Cardiac muscle cell (in vitro differentiated cells and primary cell): ENCODE measurements at regions not wholly inside any gene's neighbourhood (a gene's known extent, or its start where the extent isn't known, plus 50 kb on each side); places are given as distances from the start of the nearest gene placed in this dataset.

Experiments used
- DNase-seq, 2 donors: peaks; one replicate each; pipeline versions ENCODE4 v3.0.0 to v3.0.0-alpha.2; 2010 to 2017; ENCODE audit warnings: low read depth in 1 of 2, low spot score in 1 of 2
- H3K27ac ChIP-seq: fragments of 200-600 bp; sonication (generic); 2 replicates; pipeline ENCODE4 v1.5.1; 2016
- H3K27me3 ChIP-seq: fragments of 200-600 bp; sonication (generic); 2 replicates; pipeline ENCODE4 v1.6.0; 2016; ENCODE audit warnings: control low read depth
- H3K36me3 ChIP-seq: fragments of 200-600 bp; sonication (generic); 2 replicates; pipeline ENCODE4 v1.5.1; 2016; ENCODE audit warnings: control low read depth
- H3K4me1 ChIP-seq: fragments of 200-600 bp; sonication (generic); 2 replicates; pipeline ENCODE4 v1.8.1; 2017; ENCODE audit warnings: low read depth, mild to moderate bottlenecking, mixed run types
- H3K4me3 ChIP-seq: fragments of 200-600 bp; sonication (generic); 2 replicates; pipeline ENCODE4 v1.5.1; 2016; ENCODE audit warnings: mild to moderate bottlenecking
- H3K9me3 ChIP-seq: fragments of 200-600 bp; sonication (generic); 2 replicates; pipeline ENCODE4 v1.5.1; 2017; ENCODE audit warnings: low read depth, mild to moderate bottlenecking, control low read depth
- TF ChIP-seq, protein P1 (sequence below): IDR thresholded peaks from 2 replicates; pipeline ENCODE4 v1.5.1; 2012; ENCODE audit warnings: low read depth, mild to moderate bottlenecking, low read length

DNA sequence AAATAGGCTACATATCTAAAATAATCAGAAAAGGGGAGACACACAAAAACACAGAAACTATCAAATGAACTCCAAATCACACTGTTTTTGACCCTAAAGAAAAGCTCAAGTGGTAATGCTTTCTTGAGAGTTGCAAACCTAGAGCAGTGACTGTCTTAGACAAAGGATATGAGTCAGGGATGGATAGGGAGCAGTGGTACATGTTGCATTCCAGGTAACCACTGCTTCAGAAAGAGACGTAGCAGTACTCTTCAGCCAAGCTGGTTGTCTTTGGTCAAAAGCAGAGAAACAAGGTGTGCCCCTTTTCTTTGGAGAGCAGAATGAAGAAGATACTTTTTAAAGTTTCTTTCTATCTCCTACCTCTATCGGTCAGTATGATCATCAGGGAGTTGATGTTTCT, 1003.6 kb downstream of the CDH9 start:
- no peak overlapping the region for H3K4me3 ChIP-seq
- no peaks in the 10 kb centered on the region for H3K27me3 ChIP-seq
- no peak overlapping the region for H3K27ac ChIP-seq
- H3K9me3 ChIP-seq, result no peaks in the 10 kb centered on the region
- TF ChIP-seq, protein P1, sequence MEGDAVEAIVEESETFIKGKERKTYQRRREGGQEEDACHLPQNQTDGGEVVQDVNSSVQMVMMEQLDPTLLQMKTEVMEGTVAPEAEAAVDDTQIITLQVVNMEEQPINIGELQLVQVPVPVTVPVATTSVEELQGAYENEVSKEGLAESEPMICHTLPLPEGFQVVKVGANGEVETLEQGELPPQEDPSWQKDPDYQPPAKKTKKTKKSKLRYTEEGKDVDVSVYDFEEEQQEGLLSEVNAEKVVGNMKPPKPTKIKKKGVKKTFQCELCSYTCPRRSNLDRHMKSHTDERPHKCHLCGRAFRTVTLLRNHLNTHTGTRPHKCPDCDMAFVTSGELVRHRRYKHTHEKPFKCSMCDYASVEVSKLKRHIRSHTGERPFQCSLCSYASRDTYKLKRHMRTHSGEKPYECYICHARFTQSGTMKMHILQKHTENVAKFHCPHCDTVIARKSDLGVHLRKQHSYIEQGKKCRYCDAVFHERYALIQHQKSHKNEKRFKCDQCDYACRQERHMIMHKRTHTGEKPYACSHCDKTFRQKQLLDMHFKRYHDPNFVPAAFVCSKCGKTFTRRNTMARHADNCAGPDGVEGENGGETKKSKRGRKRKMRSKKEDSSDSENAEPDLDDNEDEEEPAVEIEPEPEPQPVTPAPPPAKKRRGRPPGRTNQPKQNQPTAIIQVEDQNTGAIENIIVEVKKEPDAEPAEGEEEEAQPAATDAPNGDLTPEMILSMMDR, result no peak
- no peaks in the 10 kb centered on the region for H3K4me1 ChIP-seq
- H3K36me3 ChIP-seq, result no peaks in the 10 kb centered on the region
- DNase-seq, result no peak

DNA sequence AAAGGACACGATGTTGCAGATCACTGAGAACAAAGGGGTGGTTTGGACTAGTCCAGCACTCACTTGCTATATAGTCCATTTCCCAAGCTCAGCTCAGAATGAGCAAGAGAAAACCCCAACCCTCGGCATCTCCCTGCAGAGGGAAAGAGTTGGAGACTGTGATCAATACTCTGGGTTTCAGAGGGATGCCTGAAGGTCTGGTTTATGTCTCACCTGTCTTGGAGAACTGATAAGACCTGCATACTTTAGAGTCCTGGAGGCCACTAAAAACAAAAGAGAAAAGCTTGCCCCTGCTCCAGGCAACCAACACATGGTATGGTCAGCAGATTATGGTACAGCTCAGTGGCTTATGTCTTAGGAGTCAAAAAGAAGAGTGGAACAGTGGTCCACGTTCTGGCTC, 1006.9 kb downstream of the CDH9 start:
- H3K4me3 ChIP-seq, result no peak overlapping the region
- no peaks in the 10 kb centered on the region for H3K4me1 ChIP-seq
- H3K36me3 ChIP-seq, result no peaks in the 10 kb centered on the region
- no peaks in the 10 kb centered on the region for H3K27me3 ChIP-seq
- H3K9me3 ChIP-seq, result no peaks in the 10 kb centered on the region
- TF ChIP-seq, protein P1, result no peak
- peak in 1 of 2 donors; percentile 32 for DNase-seq
- no peak overlapping the region for H3K27ac ChIP-seq

DNA sequence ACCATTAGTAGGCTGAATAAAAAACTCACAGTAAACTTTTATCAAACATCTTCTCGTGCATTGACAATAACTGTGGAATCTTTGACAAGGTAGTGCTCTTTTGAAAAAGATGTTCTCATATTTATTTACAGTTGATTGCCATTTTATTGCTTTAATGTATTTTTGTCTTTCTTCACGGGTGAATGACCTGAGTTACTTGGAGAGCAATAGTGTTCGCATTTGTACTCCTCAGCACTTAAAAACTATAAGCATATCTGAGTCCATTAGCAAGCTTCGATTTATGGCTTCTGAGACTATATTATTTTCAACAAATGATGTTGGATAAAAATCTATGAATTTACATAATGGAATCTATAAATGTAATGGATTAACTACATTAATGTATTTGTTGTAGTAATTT, 1012.3 kb downstream of the CDH9 start:
- TF ChIP-seq, protein P1, result no peak
- H3K4me3 ChIP-seq, result no peak overlapping the region
- H3K27ac ChIP-seq, result no peak overlapping the region
- H3K36me3 ChIP-seq, result no peaks in the 10 kb centered on the region
- DNase-seq, result no peak
- H3K27me3 ChIP-seq, result no peaks in the 10 kb centered on the region
- no peaks in the 10 kb centered on the region for H3K4me1 ChIP-seq
- H3K9me3 ChIP-seq, result no peaks in the 10 kb centered on the region

DNA sequence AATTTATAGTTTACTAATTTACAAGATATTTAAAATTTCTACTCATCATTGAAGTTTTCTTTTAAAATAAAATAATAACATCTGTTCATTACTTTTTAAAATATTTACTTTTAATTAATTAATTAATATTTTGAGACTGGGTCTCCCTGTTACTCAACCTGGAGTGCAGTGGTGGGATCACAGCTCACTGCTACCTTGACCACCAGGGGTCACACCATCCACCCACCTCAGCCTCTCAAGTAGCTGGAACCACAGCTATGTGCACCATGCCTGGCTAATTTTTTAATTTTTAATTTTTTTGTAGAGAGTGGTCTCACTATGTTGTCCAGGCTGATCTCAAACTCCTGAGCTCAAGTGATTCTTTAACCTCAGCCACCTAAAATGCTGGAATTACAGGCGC, 1013.6 kb downstream of the CDH9 start:
- Histone ChIP-seq H3K27me3 (no peaks in the 10 kb centered on the region), H3K4me3 (no peak overlapping the region), H3K27ac (no peak overlapping the region), H3K4me1 (no peaks in the 10 kb centered on the region), H3K36me3 (no peaks in the 10 kb centered on the region), H3K9me3 (no peaks in the 10 kb centered on the region)
- TF ChIP-seq, protein P1, result no peak
- DNase-seq, result peak in 1 of 2 donors; percentile 28

DNA sequence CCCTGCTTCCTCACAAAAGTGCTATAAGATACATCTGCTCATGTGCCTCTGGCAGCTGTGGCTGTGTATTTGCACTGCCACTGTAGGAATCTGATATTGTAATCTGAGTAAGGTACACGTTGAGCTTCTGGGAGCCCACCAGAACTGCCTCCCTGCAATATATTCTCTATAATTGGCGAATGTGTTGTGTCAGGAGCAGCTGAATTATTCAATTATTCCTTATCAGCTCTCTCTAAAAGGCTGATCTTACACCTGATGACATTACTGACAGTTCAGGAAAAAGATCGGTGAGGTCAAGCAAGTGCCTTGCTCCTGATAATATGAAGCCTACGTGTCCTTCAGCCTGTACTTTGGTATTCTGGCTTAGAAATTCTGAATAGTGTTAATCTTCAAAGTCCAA, 1015.0 kb downstream of the CDH9 start:
- Histone ChIP-seq H3K4me1 (no peaks in the 10 kb centered on the region), H3K36me3 (no peaks in the 10 kb centered on the region), H3K4me3 (no peak overlapping the region), H3K27me3 (no peaks in the 10 kb centered on the region), H3K9me3 (no peaks in the 10 kb centered on the region), H3K27ac (no peak overlapping the region)
- peak in 1 of 2 donors; percentile 4 for DNase-seq
- TF ChIP-seq, protein P1, result no peak

DNA sequence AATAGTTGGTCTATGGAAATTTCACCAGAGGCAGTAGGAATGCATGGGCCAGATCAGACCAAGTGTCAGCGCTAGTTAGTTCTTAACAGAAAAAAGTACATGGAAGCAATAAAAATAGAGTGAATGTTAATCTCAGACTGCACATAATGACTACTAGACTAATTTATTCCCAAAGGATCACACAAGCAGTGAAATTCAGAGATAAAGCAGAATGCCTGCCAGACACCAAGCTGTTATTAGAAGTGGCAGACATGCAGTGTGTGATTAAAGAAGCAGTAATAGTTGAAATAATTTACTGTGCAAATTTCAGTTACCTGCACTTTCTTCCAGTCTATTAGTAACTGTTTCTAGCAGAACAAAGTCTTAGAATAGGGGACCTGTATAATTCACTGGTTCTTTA, 1024.2 kb downstream of the CDH9 start:
- Histone ChIP-seq H3K9me3 (no peaks in the 10 kb centered on the region), H3K27me3 (no peaks in the 10 kb centered on the region)
- TF ChIP-seq, protein P1, result no peak

More for the DNA sequence above, 1024.2 kb downstream of the CDH9 start:
- Histone ChIP-seq H3K4me3 (no peak overlapping the region), H3K27ac (no peak overlapping the region), H3K36me3 (no peaks in the 10 kb centered on the region), H3K4me1 (no peaks in the 10 kb centered on the region)
- DNase-seq, result no peak
